ENCODE measurements at regions not wholly inside any gene's neighbourhood (a gene's known extent, or its start where the extent isn't known, plus 50 kb on each side); places are given as distances from the start of the nearest gene placed in this dataset.

- TF ChIP-seq POLR2AphosphoS5 (IDR thresholded peaks at IDR 0.05) = no peak
- no peak for TF ChIP-seq CTCF (IDR thresholded peaks at IDR 0.05)
- TF ChIP-seq POLR2A (IDR thresholded peaks at IDR 0.05) = no peak
Measured at GRCh38 chr7:156124356-156124755, 312.1 kb upstream of the SHH start.

Measured in breast epithelium (tissue), 3 donors.